Right renal cortex interstitium (tissue), 3 donors: ENCODE measurements at regions not wholly inside any gene's neighbourhood (a gene's known extent, or its start where the extent isn't known, plus 50 kb on each side); places are given as distances from the start of the nearest gene placed in this dataset.

Source experiments
- DNase-seq, 3 donors: peaks; one replicate each; pipeline ENCODE4 v3.0.0-alpha.2; 2013; ENCODE audit warnings: low read depth in 3 of 3, low spot score in 2 of 3

- no peak for DNase-seq
Observed at GRCh38 chr13:97901716-97902115, 51.8 kb upstream of the IPO5 start.
